IMR-90 (cell line): ENCODE measurements at regions not wholly inside any gene's neighbourhood (a gene's known extent, or its start where the extent isn't known, plus 50 kb on each side); places are given as distances from the start of the nearest gene placed in this dataset.

Source experiments
- BHLHE40 ChIP-seq: fragments of 150-350 bp; IDR thresholded peaks from 2 replicates; pipeline ENCODE4 v1.6.1; 2016; ENCODE audit warnings: mild to moderate bottlenecking, low read depth, low read length
- CEBPB ChIP-seq: IDR thresholded peaks from 2 replicates; pipeline ENCODE4 v1.6.1; 2012; ENCODE audit warnings: low read depth, low read length, improper control_type of control experiment
- CTCF ChIP-seq: conservative IDR thresholded peaks from 2 replicates; pipeline ENCODE4 v1.5.1; 2012; ENCODE audit warnings: mild to moderate bottlenecking, low read depth, low read length, improper control_type of control experiment
- FOS ChIP-seq: fragments of 150-350 bp; IDR thresholded peaks from 2 replicates; pipeline ENCODE4 v1.6.1; 2016; ENCODE audit warnings: low read depth, low read length
- MAZ ChIP-seq: IDR thresholded peaks from 2 replicates; pipeline ENCODE4 v1.6.1; 2012; ENCODE audit warnings: low read depth, mild to moderate bottlenecking, low read length, improper control_type of control experiment, moderate library complexity, borderline replicate concordance
- POLR2A ChIP-seq: IDR thresholded peaks from 2 replicates; pipeline ENCODE4 v1.6.1; 2012; ENCODE audit warnings: mild to moderate bottlenecking, low read depth, low read length
- RAD21 ChIP-seq: IDR thresholded peaks from 2 replicates; pipeline ENCODE4 v1.6.1; 2012; ENCODE audit warnings: low read length, improper control_type of control experiment
- SMC3 ChIP-seq: fragments of 150-350 bp; IDR thresholded peaks from 2 replicates; pipeline ENCODE4 v1.6.1; 2016; ENCODE audit warnings: low read depth, mild to moderate bottlenecking, antibody characterized with exemption, low read length, moderate library complexity
- USF2 ChIP-seq: fragments of 150-350 bp; IDR thresholded peaks from 2 replicates; pipeline ENCODE4 v1.6.1; 2017; ENCODE audit warnings: mild to moderate bottlenecking, antibody characterized with exemption, low read length, low read depth

GRCh38 chr2:120485096-120485495 lies 139.2 kb downstream of the INHBB start:
- no peak for TF ChIP-seq MAZ
- no peak for TF ChIP-seq FOS
- TF ChIP-seq CTCF, result no peak
- TF ChIP-seq BHLHE40, result no peak
- TF ChIP-seq CEBPB, result no peak
- no peak for TF ChIP-seq USF2
- no peak for TF ChIP-seq POLR2A
- TF ChIP-seq SMC3, result no peak
- TF ChIP-seq RAD21, result no peak
